ENCODE measurements at regions not wholly inside any gene's neighbourhood (a gene's known extent, or its start where the extent isn't known, plus 50 kb on each side); places are given as distances from the start of the nearest gene placed in this dataset.

DNA sequence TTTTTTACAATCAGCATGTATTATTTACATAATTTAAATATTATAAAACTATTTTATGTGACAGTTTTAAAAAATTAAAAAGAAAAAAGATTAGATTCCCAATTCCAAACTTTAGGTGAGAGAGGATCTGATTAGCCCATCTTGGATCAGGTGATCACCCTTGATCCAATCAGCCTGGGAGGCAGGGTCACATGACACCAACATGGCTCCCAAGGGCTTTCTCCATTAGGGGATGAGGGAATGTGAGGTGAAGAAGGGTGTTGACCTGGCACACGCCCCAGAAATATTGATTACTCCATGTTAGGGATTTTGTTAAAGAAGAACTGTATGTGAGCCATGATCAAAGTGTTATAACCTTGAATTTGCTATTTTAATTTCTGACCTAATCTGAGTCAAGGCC, 225.4 kb downstream of the RBM19 start:
- no peak for TF ChIP-seq CTCF (tag by site-specific recombination; IDR thresholded peaks at IDR 0.05)
- no peak for TF ChIP-seq ZFP37 (tag by site-specific recombination; IDR thresholded peaks at IDR 0.05)
- TF ChIP-seq, protein P1, sequence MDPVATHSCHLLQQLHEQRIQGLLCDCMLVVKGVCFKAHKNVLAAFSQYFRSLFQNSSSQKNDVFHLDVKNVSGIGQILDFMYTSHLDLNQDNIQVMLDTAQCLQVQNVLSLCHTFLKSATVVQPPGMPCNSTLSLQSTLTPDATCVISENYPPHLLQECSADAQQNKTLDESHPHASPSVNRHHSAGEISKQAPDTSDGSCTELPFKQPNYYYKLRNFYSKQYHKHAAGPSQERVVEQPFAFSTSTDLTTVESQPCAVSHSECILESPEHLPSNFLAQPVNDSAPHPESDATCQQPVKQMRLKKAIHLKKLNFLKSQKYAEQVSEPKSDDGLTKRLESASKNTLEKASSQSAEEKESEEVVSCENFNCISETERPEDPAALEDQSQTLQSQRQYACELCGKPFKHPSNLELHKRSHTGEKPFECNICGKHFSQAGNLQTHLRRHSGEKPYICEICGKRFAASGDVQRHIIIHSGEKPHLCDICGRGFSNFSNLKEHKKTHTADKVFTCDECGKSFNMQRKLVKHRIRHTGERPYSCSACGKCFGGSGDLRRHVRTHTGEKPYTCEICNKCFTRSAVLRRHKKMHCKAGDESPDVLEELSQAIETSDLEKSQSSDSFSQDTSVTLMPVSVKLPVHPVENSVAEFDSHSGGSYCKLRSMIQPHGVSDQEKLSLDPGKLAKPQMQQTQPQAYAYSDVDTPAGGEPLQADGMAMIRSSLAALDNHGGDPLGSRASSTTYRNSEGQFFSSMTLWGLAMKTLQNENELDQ (tag by site-specific recombination; IDR thresholded peaks at IDR 0.05; ENCODE audit: low read depth): no peak
- TF ChIP-seq HOXD13 (CRISPR knock-in tag; IDR thresholded peaks at IDR 0.05; ENCODE audit: borderline replicate concordance): no peak
- no peak for TF ChIP-seq GLI4 (tag by site-specific recombination; IDR thresholded peaks at IDR 0.05)
- TF ChIP-seq ZNF449 (tag by site-specific recombination; IDR thresholded peaks at IDR 0.05): no peak
- no peak for TF ChIP-seq ZNF501 (tag by site-specific recombination; IDR thresholded peaks at IDR 0.05)
- TF ChIP-seq ZNF302 (tag by site-specific recombination; IDR thresholded peaks at IDR 0.05; ENCODE audit: low read depth): no peak
- no peak for TF ChIP-seq ZNF792 (tag by site-specific recombination; IDR thresholded peaks at IDR 0.05)
- TF ChIP-seq KLF7 (tag by site-specific recombination; IDR thresholded peaks at IDR 0.05; ENCODE audit: borderline replicate concordance): no peak
- no peak for TF ChIP-seq ZNF138 (tag by site-specific recombination; IDR thresholded peaks at IDR 0.05; ENCODE audit: borderline replicate concordance)

Measured in HEK293 (cell line).